ENCODE measurements at regions not wholly inside any gene's neighbourhood (a gene's known extent, or its start where the extent isn't known, plus 50 kb on each side); places are given as distances from the start of the nearest gene placed in this dataset.

GRCh38 chr10:64159910-64160872 lies 639.0 kb downstream of the REEP3 start (continued):
- no peak for TF ChIP-seq ZNF211 (tag by site-specific recombination; IDR thresholded peaks at IDR 0.05; ENCODE audit: low read depth)
- no peak for TF ChIP-seq ZBTB1 (tag by site-specific recombination; IDR thresholded peaks at IDR 0.05)
- no peak for TF ChIP-seq TCF7L2 (IDR thresholded peaks at IDR 0.05; ENCODE audit: borderline replicate concordance, low read depth, low read length)

- Histone ChIP-seq H3K9me3 (ENCODE audit: control insufficient read depth, insufficient read depth, low read depth, low read length) (no peaks in the 10 kb centered on the region), H3K27ac (ENCODE audit: extremely low read depth, low read depth, low read length) (no peak overlapping the region), H3K4me1 (ENCODE audit: control insufficient read depth, insufficient read depth, low read length) (no peaks in the 10 kb centered on the region), H3K36me3 (ENCODE audit: control insufficient read depth in 2 of 2, insufficient read depth in 1 of 2, low read length in 2 of 2) (no peaks in the 10 kb centered on the region), H3K4me3 (ENCODE audit: low read depth, low read length) (no peak overlapping the region)
- TF ChIP-seq RBAK (tag by site-specific recombination; IDR thresholded peaks at IDR 0.05) = no peak
- CTCF ChIA-PET = interaction anchor here (0.5 kb wide), 1 partner anchor 300 kb away, joined by 3 read pairs; no protein-coding TSS in a partner anchor
- POLR2A ChIA-PET = no interaction called here
These were observed 649.6 kb downstream of the REEP3 start for GRCh38 chr10:64170791-64171190.

GRCh38 chr10:64173826-64174225 lies 652.6 kb downstream of the REEP3 start:
- POLR2A ChIA-PET = no interaction called here
- Histone ChIP-seq H3K4me3 (ENCODE audit: low read depth, low read length) (no peak overlapping the region), H3K4me1 (ENCODE audit: control insufficient read depth, insufficient read depth, low read length) (no peaks in the 10 kb centered on the region), H3K27ac (ENCODE audit: extremely low read depth, low read depth, low read length) (no peak overlapping the region), H3K36me3 (ENCODE audit: control insufficient read depth in 2 of 2, insufficient read depth in 1 of 2, low read length in 2 of 2) (no peaks in the 10 kb centered on the region), H3K9me3 (ENCODE audit: control insufficient read depth, insufficient read depth, low read depth, low read length) (no peaks in the 10 kb centered on the region)
- TF ChIP-seq ZSCAN16 (tag by site-specific recombination; IDR thresholded peaks at IDR 0.05) (no peak), PRDM10 (tag by site-specific recombination; IDR thresholded peaks at IDR 0.05) (no peak), ZBTB17 (tag by site-specific recombination; IDR thresholded peaks at IDR 0.05) (no peak), ZNF133 (tag by site-specific recombination; IDR thresholded peaks at IDR 0.05) (no peak), ZNF146 (tag by site-specific recombination; IDR thresholded peaks at IDR 0.05) (no peak), ZNF791 (tag by site-specific recombination; IDR thresholded peaks at IDR 0.05) (no peak), ZNF76 (tag by site-specific recombination; IDR thresholded peaks at IDR 0.05; ENCODE audit: borderline replicate concordance, low read depth) (no peak), ZNF391 (tag by site-specific recombination; IDR thresholded peaks at IDR 0.05; ENCODE audit: borderline replicate concordance, low read depth) (no peak), ZNF121 (tag by site-specific recombination; IDR thresholded peaks at IDR 0.05) (no peak), ZNF513 (tag by site-specific recombination; IDR thresholded peaks at IDR 0.05) (no peak), PRDM1 (tag by site-specific recombination; IDR thresholded peaks at IDR 0.05) (no peak), ZNF629 (tag by site-specific recombination; IDR thresholded peaks at IDR 0.05) (no peak), ZNF660 (tag by site-specific recombination; IDR thresholded peaks at IDR 0.05) (no peak), PRDM4 (tag by site-specific recombination; IDR thresholded peaks at IDR 0.05) (no peak), KLF1 (tag by site-specific recombination; IDR thresholded peaks at IDR 0.05) (no peak), ZBTB6 (tag by site-specific recombination; IDR thresholded peaks at IDR 0.05) (no peak), ZNF571 (tag by site-specific recombination; IDR thresholded peaks at IDR 0.05) (no peak)
- CTCF ChIA-PET = no interaction called here
